ENCODE measurements at regions not wholly inside any gene's neighbourhood (a gene's known extent, or its start where the extent isn't known, plus 50 kb on each side); places are given as distances from the start of the nearest gene placed in this dataset.

GRCh38 chr6:40904583-40905194, 134.3 kb downstream of the UNC5CL start (continued):
- no peak for TF ChIP-seq SIX5 (IDR thresholded peaks at IDR 0.05; ENCODE audit: low read depth, low read length)
